PC-9 (cell line): ENCODE measurements at regions not wholly inside any gene's neighbourhood (a gene's known extent, or its start where the extent isn't known, plus 50 kb on each side); places are given as distances from the start of the nearest gene placed in this dataset.
"Not testable (repeated sequence)": the region's sequence is repeated elsewhere in the genome, so short reads cannot be mapped to it uniquely, and the experiment has no call there.

Experiments
- BruUV-seq: library from RNA; stranded (reverse); fragments of 400-500 nt; replicated peaks from 2 replicates; lab custom pipeline; 2021; lab: Mats Ljungman, UMichigan
- CTCF ChIA-PET: fragments of 300-600 bp; sonication (Branson Sonifier 250); formaldehyde crosslinking; loops from one replicate; lab custom pipeline; 2022; ENCODE audit warnings: antibody characterized with exemption; lab: Charles Lee
- POLR2A ChIA-PET: fragments of 300-600 bp; sonication (Branson Sonifier 250); formaldehyde crosslinking; loops from one replicate; lab custom pipeline; 2022; ENCODE audit warnings: antibody characterized with exemption; ENCODE audit not compliant: unreplicated experiment; lab: Charles Lee
- DNase-seq, 2 experiments: peaks; one replicate each; pipeline versions ENCODE4 v3.0.0 to v3.0.0-alpha.2; 2015 to 2022; ENCODE audit warnings: mixed read lengths in 1 of 2
- H2AFZ ChIP-seq: fragments of 200-600 bp; sonication (generic); 2 replicates; pipeline ENCODE4 v1.8.1; 2017; ENCODE audit warnings: antibody characterized with exemption
- H3F3A ChIP-seq: fragments of 200-600 bp; sonication (generic); 2 replicates; pipeline ENCODE4 v1.8.1; 2017; ENCODE audit warnings: antibody characterized with exemption, mild to moderate bottlenecking, low read depth; ENCODE audit not compliant: insufficient read depth
- H3K27ac ChIP-seq: fragments of 200-600 bp; sonication (generic); 2 replicates; pipeline ENCODE4 v1.6.1; 2016; ENCODE audit warnings: mixed run types
- H3K27me3 ChIP-seq: fragments of 200-600 bp; sonication (generic); 2 replicates; pipeline ENCODE4 v1.6.1; 2016; ENCODE audit warnings: low read depth, mixed run types; ENCODE audit not compliant: insufficient read depth
- H3K36me3 ChIP-seq: fragments of 200-600 bp; sonication (generic); 2 replicates; pipeline ENCODE4 v1.6.1; 2016; ENCODE audit warnings: low read depth, mixed run types
- H3K4me1 ChIP-seq: fragments of 200-600 bp; sonication (generic); replicated peaks from 2 replicates; pipeline ENCODE4 v1.6.1; 2016; ENCODE audit warnings: mixed run types; ENCODE audit not compliant: insufficient read depth
- H3K4me2 ChIP-seq: fragments of 200-600 bp; sonication (generic); 2 replicates; pipeline ENCODE4 v1.6.1; 2017; ENCODE audit warnings: mixed run types
- H3K4me3 ChIP-seq: fragments of 200-600 bp; sonication (generic); 2 replicates; pipeline ENCODE4 v1.6.1; 2016; ENCODE audit warnings: mixed run types
- H3K79me2 ChIP-seq: fragments of 200-600 bp; sonication (generic); 2 replicates; pipeline ENCODE4 v1.6.1; 2017; ENCODE audit warnings: low read depth, mixed run types
- H3K9me2 ChIP-seq: fragments of 200-600 bp; sonication (generic); 2 replicates; pipeline ENCODE4 v1.8.1; 2017; ENCODE audit warnings: mild to moderate bottlenecking; ENCODE audit not compliant: insufficient read depth
- H3K9me3 ChIP-seq: fragments of 200-600 bp; sonication (generic); 2 replicates; pipeline ENCODE4 v1.8.1; 2016; ENCODE audit warnings: low read depth; ENCODE audit not compliant: insufficient read depth
- H4K20me1 ChIP-seq: fragments of 200-600 bp; sonication (generic); 2 replicates; pipeline ENCODE4 v1.8.1; 2017; ENCODE audit not compliant: insufficient read depth
- intact Hi-C: fragments of 100-400 bp; cut with micrococcal nuclease; formaldehyde crosslinking; loops from one replicate; pipeline ENCODE4 v1.10.0; 2022; ENCODE audit not compliant: unreplicated experiment

- H3K4me2 ChIP-seq, CTCF ChIA-PET, H2AFZ ChIP-seq, H3K4me3 ChIP-seq, BruUV-seq, H3K9me3 ChIP-seq, H3K79me2 ChIP-seq, H3K4me1 ChIP-seq, POLR2A ChIA-PET, H3K27me3 ChIP-seq, H3K27ac ChIP-seq, H4K20me1 ChIP-seq, intact Hi-C loops, H3K36me3 ChIP-seq, DNase-seq, H3F3A ChIP-seq, H3K9me2 ChIP-seq: not testable (repeated sequence)
These were observed 308.2 kb upstream of the PLGLB2 start for GRCh38 chr2:87439617-87440204.

GRCh38 chr2:87440650-87441049 is 307.2 kb upstream of the PLGLB2 start:
- H2AFZ ChIP-seq, H3K9me2 ChIP-seq, DNase-seq, H3K4me2 ChIP-seq, H3K27me3 ChIP-seq, H3K79me2 ChIP-seq, BruUV-seq, H3K27ac ChIP-seq, H3F3A ChIP-seq, H3K4me1 ChIP-seq, H3K4me3 ChIP-seq, H3K9me3 ChIP-seq, POLR2A ChIA-PET, H4K20me1 ChIP-seq, H3K36me3 ChIP-seq, CTCF ChIA-PET, intact Hi-C loops: not testable (repeated sequence)

DNA sequence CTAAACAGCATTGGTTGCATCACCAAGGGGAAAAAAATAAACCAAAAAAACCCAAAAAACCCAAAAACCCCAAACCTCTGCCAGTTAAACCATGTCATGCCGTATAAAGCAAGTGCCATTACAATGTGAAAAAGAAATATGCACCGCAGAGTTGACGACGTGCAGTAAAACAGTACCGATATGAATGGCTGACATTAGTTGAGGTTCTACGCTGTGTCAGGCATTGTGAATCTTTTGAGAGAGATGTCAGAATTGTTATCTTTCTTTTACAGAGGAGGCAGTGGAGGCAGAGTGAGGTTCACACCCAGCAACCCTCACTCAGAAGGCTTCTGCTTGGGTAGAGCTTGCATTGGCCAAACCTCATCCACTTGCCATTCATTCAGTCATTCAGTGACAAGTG is 306.5 kb upstream of the PLGLB2 start:
- H4K20me1 ChIP-seq, H2AFZ ChIP-seq, CTCF ChIA-PET, H3K9me3 ChIP-seq, H3K4me3 ChIP-seq, BruUV-seq, H3K79me2 ChIP-seq, H3K9me2 ChIP-seq, H3K4me2 ChIP-seq, intact Hi-C loops, DNase-seq, H3K27ac ChIP-seq, H3K36me3 ChIP-seq, POLR2A ChIA-PET, H3F3A ChIP-seq, H3K27me3 ChIP-seq, H3K4me1 ChIP-seq: not testable (repeated sequence)

GRCh38 chr2:87442983-87443577 is 304.8 kb upstream of the PLGLB2 start:
- H3K36me3 ChIP-seq, POLR2A ChIA-PET, H3K27me3 ChIP-seq, CTCF ChIA-PET, H3K4me2 ChIP-seq, BruUV-seq, H3K9me3 ChIP-seq, intact Hi-C loops, H3K9me2 ChIP-seq, H3K79me2 ChIP-seq, H2AFZ ChIP-seq, H3K4me3 ChIP-seq, H3K27ac ChIP-seq, H4K20me1 ChIP-seq, DNase-seq, H3K4me1 ChIP-seq, H3F3A ChIP-seq: not testable (repeated sequence)

GRCh38 chr2:87444951-87445350 is 302.9 kb upstream of the PLGLB2 start:
- H3K27me3 ChIP-seq, POLR2A ChIA-PET, H4K20me1 ChIP-seq, H2AFZ ChIP-seq, H3K9me2 ChIP-seq, H3F3A ChIP-seq, H3K9me3 ChIP-seq, H3K4me1 ChIP-seq, H3K27ac ChIP-seq, BruUV-seq, intact Hi-C loops, DNase-seq, H3K4me2 ChIP-seq, H3K4me3 ChIP-seq, H3K79me2 ChIP-seq, H3K36me3 ChIP-seq, CTCF ChIA-PET: not testable (repeated sequence)

GRCh38 chr2:87445613-87446312 is 302.1 kb upstream of the PLGLB2 start:
- CTCF ChIA-PET, H3K4me3 ChIP-seq, H3K36me3 ChIP-seq, H3F3A ChIP-seq, POLR2A ChIA-PET, H3K9me3 ChIP-seq, H3K9me2 ChIP-seq, H3K4me2 ChIP-seq, H3K27me3 ChIP-seq, H4K20me1 ChIP-seq, H3K4me1 ChIP-seq, H2AFZ ChIP-seq, H3K79me2 ChIP-seq, intact Hi-C loops, DNase-seq: not testable (repeated sequence)
- TSS peak; percentile 59 for BruUV-seq
- H3K27ac ChIP-seq = peak overlapping the region; percentile 28; the same call in 1 of the 2 replicates

DNA sequence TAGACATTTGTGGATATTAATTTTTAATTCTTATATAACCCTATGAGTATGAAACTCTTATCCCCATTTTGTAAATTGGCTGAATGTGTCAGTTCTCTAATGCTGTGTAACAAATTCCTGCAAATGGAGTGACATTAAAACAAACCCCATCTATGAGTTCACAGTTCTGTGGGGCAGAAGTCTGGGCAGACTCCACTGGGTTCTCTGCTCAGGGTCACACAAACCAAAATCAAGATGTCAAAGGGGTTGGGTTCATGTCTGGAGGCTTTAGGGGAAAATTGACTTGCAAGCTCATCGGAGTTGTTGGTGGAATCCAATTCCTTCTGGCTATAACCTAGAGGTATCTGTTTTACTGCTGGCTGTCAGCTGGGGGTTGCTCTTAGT is 301.6 kb upstream of the PLGLB2 start:
- BruUV-seq, POLR2A ChIA-PET: not testable (repeated sequence)

More for the DNA sequence above, 301.6 kb upstream of the PLGLB2 start:
- H3K27me3 ChIP-seq, H3K4me3 ChIP-seq, CTCF ChIA-PET, H3K36me3 ChIP-seq, H3K9me2 ChIP-seq, DNase-seq, H3K4me2 ChIP-seq, H3K4me1 ChIP-seq, H3F3A ChIP-seq, H4K20me1 ChIP-seq, intact Hi-C loops, H3K9me3 ChIP-seq, H3K79me2 ChIP-seq, H2AFZ ChIP-seq: not testable (repeated sequence)
- H3K27ac ChIP-seq = peak overlapping the region; percentile 28; the same call in 1 of the 2 replicates
